ENCODE measurements at regions not wholly inside any gene's neighbourhood (a gene's known extent, or its start where the extent isn't known, plus 50 kb on each side); places are given as distances from the start of the nearest gene placed in this dataset.

- TF ChIP-seq FOXP1 (CRISPR knock-in tag; IDR thresholded peaks at IDR 0.05; ENCODE audit: borderline replicate concordance), result no peak
- TF ChIP-seq NFYB (CRISPR knock-in tag; conservative IDR thresholded peaks at IDR 0.05; ENCODE audit: low read depth), result no peak
- TF ChIP-seq CTCF (IDR thresholded peaks at IDR 0.05), result no peak
- no peak for TF ChIP-seq ELF4 (CRISPR knock-in tag; IDR thresholded peaks at IDR 0.05; ENCODE audit: low read depth)
Observed at GRCh38 chr1:90405726-90406125, 311.4 kb downstream of the BARHL2 start.

Data from WTC11 (cell line).